A673 (cell line): ENCODE measurements at regions not wholly inside any gene's neighbourhood (a gene's known extent, or its start where the extent isn't known, plus 50 kb on each side); places are given as distances from the start of the nearest gene placed in this dataset.

Experiments used
- EZH2 ChIP-seq: fragments of 200-600 bp; sonication (generic); IDR thresholded peaks from 2 replicates; pipeline ENCODE4 v1.6.1; 2017; ENCODE audit warnings: borderline replicate concordance, low read depth, mild to moderate bottlenecking, mixed read lengths, antibody characterized with exemption, low read length; ENCODE audit not compliant: poor library complexity, severe bottlenecking
- TF ChIP-seq, protein P1 (sequence below): fragments of 300-800, 200-600 bp; sonication (generic); conservative IDR thresholded peaks from 2 replicates; pipeline ENCODE4 v1.5.1; 2017; ENCODE audit warnings: low read depth, mild to moderate bottlenecking, antibody characterized with exemption, low read length, moderate library complexity, mixed read lengths

DNA sequence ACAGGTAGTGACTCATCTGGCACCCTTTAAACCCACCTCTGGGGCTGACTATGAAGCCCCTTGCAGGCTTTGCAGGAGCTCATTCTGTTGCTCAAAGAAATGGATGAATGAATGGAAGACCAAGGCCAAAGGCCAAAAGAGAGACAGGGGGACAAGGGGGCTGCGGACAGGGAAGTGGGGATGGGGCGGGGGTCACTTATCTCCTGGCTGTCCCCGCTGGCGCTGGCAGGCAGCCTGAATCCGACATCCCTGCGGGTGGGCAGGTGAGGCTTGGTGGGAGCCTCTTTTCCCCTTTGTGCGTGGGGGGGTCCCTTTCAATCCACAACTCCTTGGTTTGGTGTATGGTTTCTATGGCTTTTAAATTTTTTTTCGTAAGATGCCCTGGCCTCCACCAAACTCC, 239.6 kb upstream of the C1orf174 start:
- TF ChIP-seq, protein P1, sequence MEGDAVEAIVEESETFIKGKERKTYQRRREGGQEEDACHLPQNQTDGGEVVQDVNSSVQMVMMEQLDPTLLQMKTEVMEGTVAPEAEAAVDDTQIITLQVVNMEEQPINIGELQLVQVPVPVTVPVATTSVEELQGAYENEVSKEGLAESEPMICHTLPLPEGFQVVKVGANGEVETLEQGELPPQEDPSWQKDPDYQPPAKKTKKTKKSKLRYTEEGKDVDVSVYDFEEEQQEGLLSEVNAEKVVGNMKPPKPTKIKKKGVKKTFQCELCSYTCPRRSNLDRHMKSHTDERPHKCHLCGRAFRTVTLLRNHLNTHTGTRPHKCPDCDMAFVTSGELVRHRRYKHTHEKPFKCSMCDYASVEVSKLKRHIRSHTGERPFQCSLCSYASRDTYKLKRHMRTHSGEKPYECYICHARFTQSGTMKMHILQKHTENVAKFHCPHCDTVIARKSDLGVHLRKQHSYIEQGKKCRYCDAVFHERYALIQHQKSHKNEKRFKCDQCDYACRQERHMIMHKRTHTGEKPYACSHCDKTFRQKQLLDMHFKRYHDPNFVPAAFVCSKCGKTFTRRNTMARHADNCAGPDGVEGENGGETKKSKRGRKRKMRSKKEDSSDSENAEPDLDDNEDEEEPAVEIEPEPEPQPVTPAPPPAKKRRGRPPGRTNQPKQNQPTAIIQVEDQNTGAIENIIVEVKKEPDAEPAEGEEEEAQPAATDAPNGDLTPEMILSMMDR, result no peak
- no peak for TF ChIP-seq EZH2
